Endothelial cell of hepatic sinusoid (primary cell): ENCODE measurements at regions not wholly inside any gene's neighbourhood (a gene's known extent, or its start where the extent isn't known, plus 50 kb on each side); places are given as distances from the start of the nearest gene placed in this dataset.

ENCODE experiments used
- in situ Hi-C: cut with HindIII; loops from 2 replicates; pipeline ENCODE4 v1.10.0; 2017; ENCODE audit warnings: low sequenced_read_pairs

- in situ Hi-C loops: no loop called here
These were observed 553.8 kb upstream of the JAG1 start for GRCh38 chr20:11227602-11228001.

- in situ Hi-C loops: no loop called here
These were observed 556.0 kb upstream of the JAG1 start for GRCh38 chr20:11229772-11230171.

GRCh38 chr20:11230999-11231398 is 557.2 kb upstream of the JAG1 start:
- in situ Hi-C loops: no loop called here

- in situ Hi-C loops: no loop called here
These were observed 558.2 kb upstream of the JAG1 start for GRCh38 chr20:11231742-11232648.

GRCh38 chr20:11232896-11233295 is 559.1 kb upstream of the JAG1 start:
- in situ Hi-C loops: no loop called here

- in situ Hi-C loops: no loop called here
These were observed 560.4 kb upstream of the JAG1 start for GRCh38 chr20:11234181-11234580.

GRCh38 chr20:11234608-11235007 is 560.8 kb upstream of the JAG1 start:
- in situ Hi-C loops: no loop called here

GRCh38 chr20:11235058-11235457 is 561.3 kb upstream of the JAG1 start:
- in situ Hi-C loops: no loop called here

GRCh38 chr20:11242320-11242719 is 568.5 kb upstream of the JAG1 start:
- in situ Hi-C loops: no loop called here

GRCh38 chr20:11245431-11245830 is 571.6 kb upstream of the JAG1 start:
- in situ Hi-C loops: no loop called here

- in situ Hi-C loops: no loop called here
These were observed 572.5 kb upstream of the JAG1 start for GRCh38 chr20:11246251-11246775.

- in situ Hi-C loops: no loop called here
These were observed 573.5 kb upstream of the JAG1 start for GRCh38 chr20:11247046-11248010.

- in situ Hi-C loops: no loop called here
These were observed 574.2 kb upstream of the JAG1 start for GRCh38 chr20:11248011-11248409.

GRCh38 chr20:11248687-11249638 is 575.2 kb upstream of the JAG1 start:
- in situ Hi-C loops: no loop called here

- in situ Hi-C loops: no loop called here
These were observed 575.9 kb upstream of the JAG1 start for GRCh38 chr20:11249683-11250082.

- in situ Hi-C loops: no loop called here
These were observed 578.6 kb upstream of the JAG1 start for GRCh38 chr20:11252447-11252846.

- in situ Hi-C loops: no loop called here
These were observed 581.7 kb upstream of the JAG1 start for GRCh38 chr20:11255455-11255854.

- in situ Hi-C loops: no loop called here
These were observed 582.1 kb upstream of the JAG1 start for GRCh38 chr20:11255860-11256259.

GRCh38 chr20:11260611-11261010 is 586.8 kb upstream of the JAG1 start:
- in situ Hi-C loops: no loop called here

- in situ Hi-C loops: no loop called here
These were observed 587.8 kb upstream of the JAG1 start for GRCh38 chr20:11261533-11262000.
